HG03565 (cell line): ENCODE measurements at regions not wholly inside any gene's neighbourhood (a gene's known extent, or its start where the extent isn't known, plus 50 kb on each side); places are given as distances from the start of the nearest gene placed in this dataset.
"Not testable (repeated sequence)": the region's sequence is repeated elsewhere in the genome, so short reads cannot be mapped to it uniquely, and the experiment has no call there.

Source experiments
- ATAC-seq: cut with Tn5 transposase; IDR thresholded peaks from one replicate; pipeline ENCODE4 v1.9.1; 2021; ENCODE audit warnings: mild to moderate bottlenecking, moderate library complexity; ENCODE audit not compliant: unreplicated experiment

GRCh38 chr4:125262502-125262901 is 52.3 kb upstream of the FAT4 start:
- no peak for ATAC-seq

DNA sequence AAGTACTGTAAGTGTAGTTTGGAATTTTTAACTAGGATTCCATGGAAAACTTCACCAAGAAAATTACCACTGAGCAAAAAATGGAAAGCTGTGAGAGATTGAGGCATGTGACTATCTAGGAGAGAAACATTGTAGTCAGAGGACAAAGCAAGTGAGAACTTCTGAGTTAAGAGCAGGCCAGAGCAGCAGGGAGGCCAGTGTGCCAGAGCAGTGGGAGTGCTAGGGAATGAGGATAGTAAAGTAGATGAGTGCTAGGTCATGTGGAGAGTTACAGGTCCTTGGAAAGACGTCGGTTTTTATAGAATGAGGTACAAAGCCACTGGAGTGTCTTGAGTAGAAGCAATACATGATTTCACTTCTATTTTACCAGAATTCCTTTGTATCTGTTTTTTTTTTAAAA is 52.7 kb upstream of the FAT4 start:
- ATAC-seq = no peak

- no peak for ATAC-seq
These were observed 60.6 kb upstream of the FAT4 start for GRCh38 chr4:125254106-125254505.

DNA sequence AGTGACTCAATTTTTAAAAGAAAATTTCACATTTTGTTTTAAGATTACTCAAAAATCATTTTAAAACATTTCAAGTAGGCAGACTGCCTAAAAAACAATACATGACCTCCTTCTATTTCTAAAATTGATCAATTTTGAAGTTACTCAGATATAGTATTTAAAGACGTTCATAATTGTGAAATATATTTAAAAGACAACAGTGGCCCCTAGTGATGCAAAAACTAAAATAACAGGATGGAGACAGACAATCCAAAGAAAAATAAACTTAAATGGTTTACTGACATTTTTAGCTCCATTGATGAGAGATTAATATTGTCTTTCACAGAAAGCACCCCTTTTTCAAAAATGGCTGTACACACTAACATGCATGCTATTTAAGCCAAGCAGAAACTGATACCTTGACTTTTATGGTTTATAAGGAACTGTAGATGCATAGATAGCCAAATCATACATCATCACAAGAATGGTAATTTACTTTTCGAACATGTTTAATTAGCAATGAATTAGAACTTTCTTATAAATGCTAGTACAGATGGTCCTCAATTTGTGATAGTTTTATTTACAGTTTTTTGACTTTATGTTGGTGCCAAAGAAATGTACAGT is 69.8 kb upstream of the FAT4 start:
- ATAC-seq = no peak

- no peak for ATAC-seq
These were observed 70.9 kb upstream of the FAT4 start for GRCh38 chr4:125243789-125244397.

- no peak for ATAC-seq
These were observed 78.8 kb upstream of the FAT4 start for GRCh38 chr4:125235971-125236370.

- ATAC-seq = no peak
These were observed 83.1 kb upstream of the FAT4 start for GRCh38 chr4:125231661-125232060.

DNA sequence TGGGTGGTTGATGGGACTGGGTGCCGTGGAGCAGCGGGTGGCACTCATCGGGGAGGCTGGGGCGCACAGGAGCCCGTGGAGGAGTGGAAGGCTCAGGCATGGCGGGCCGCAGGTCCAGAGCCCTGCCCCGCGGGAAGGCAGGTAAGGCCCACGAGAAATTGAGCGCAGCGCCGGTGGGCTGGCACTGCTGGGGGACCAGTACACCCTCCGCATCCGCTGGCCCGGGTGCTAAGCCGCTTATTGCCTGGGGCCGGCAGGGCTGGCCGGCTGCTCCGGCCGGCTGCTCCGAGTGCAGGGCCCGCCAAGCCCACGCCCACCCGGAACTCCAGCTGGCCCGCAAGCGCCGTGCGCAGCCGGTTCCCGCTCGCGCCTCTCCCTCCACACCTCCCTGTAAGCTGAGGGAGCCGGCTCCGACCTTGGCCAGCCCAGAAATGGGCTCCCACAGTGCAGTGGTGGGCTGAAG is 85.1 kb upstream of the FAT4 start:
- no peak for ATAC-seq

DNA sequence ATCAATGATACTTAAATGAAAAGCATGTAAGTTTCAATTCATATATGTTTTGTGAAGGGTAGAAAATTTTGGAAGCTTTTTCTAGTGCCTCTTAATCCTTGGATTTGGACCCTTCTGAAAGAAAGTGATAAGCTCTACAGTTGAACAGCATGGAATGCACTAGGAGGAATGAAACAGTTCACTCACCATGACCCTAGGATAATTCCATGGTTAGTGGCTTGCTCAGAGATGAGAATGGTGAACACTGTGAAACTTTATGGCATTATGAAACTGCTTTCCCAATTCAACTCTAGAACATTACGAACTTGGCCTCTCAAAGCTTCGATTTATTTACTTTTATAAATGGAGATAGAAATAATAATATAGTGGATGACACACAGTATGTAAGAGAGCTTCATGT is 88.9 kb upstream of the FAT4 start:
- no peak for ATAC-seq

DNA sequence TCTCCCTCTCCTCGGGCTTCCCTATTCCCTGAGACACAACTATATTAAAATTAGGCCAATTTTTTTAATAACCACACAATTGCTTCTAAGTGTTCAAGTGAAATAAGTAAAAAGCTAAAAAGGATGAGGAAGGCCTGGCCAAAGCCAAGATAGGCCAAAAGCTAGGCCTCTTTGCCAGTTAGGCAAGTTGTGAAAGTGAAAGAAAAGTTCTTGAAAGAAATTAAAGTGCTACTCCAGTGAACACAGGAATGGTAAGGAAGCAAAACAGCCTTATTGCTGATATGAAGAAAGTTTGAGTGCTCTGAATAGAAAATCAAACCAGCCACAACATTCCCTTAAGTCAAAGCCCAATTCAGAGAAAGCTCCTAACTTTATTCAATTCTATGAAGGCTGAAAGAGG is 114.2 kb upstream of the FAT4 start:
- no peak for ATAC-seq

DNA sequence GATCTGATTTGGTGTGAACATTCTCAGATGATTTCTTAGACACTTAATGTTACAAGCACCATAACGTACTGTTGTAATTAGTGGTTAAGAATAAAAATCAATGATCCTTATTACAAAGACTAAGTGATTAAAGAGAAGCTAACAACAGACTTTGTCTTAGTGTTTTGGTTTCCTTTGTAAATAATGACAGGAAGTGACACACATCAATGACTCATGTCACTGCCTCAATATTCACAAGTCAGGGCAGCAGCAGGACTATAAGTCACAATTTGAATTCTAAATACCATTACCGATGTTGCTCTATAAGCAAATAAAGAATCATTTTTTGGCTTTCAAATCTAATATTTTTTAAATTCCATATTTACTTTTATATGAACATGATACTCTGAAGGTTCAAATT is 115.8 kb upstream of the FAT4 start:
- no peak for ATAC-seq

DNA sequence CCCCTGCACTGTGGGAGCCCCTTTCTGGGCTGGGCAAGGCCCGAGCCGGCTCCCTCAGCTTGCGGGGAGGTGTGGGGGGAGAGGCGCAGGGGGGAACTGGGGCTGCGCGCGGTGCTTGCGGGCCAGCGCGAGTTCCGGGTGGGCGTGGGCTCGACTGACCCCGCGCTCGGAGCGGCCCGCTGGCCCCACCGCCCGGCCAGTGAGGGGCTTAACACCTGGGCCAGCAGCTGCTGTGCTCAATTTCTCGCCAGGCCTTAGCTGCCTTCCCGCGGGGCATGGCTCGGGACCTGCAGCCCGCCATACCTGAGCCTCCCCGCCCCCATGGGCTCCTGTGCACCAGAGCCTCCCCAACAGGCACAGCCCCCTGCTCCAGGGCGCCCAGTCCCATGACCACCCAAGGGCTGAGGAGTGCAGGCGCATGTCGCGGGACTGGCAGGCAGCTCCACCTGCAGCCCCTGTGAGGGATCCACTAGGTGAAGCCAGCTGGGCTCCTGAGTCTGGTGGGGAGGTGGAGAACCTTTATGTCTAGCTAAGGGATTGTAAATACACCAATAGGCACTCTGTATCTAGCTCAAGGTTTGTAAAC is 122.8 kb upstream of the FAT4 start:
- ATAC-seq = not testable (repeated sequence)

DNA sequence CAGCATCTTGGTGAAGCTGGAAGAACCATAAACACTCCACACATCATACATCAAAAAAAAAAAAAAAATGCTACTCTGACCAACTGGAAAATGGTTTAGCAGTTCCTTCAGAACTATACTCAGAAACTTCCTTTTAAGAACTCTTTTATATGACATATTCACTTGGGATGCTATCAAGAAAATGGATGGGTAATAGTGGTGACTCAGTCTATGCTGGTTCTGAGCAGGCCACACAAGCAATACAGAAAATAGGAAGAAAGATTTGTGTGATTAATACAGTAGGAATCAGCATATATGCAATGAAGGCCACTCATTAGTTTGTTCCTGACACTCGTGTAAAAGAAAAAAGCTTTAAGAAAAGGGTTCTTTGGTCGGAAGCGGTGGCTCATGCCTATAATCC is 123.5 kb upstream of the FAT4 start:
- no peak for ATAC-seq

- no peak for ATAC-seq
These were observed 127.3 kb upstream of the FAT4 start for GRCh38 chr4:125187226-125188176.

GRCh38 chr4:125184116-125184515 is 130.6 kb upstream of the FAT4 start:
- ATAC-seq = no peak

DNA sequence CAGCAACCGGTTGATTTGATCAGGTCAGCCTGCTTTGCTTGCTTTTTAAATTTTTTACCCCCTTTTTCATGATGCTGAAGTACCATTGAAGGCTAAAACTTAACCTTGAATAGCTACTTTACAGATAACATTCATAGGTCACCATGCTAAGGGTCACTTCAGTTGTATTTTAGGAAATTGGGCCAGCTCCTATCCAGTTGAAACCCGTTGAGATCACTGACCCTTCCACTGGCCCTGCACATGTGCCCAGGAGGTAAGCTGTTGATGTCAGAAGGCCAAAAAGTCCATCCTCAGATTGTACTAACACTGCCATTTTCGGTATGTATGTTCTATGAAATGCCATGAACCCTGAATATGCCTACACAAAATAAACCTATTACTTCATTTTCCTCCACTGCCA is 133.0 kb upstream of the FAT4 start:
- no peak for ATAC-seq

DNA sequence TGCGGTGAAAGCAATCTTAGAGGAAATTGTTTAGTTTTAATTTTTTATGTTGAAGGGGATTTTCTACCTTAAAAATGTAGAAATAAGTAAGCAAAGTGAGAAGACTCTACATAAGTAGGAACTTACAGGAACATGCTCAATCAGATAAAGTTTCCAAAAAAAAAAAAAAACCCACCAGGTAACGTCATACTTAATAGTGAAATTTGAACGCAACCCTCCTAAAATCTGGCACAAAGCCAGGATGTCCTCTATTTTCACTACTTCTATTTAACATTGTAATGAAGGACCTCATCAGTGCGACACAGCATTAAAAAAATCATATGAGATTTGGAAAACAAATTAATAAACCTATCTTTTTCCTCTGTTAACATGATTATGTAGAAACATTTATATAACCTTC is 135.0 kb upstream of the FAT4 start:
- no peak for ATAC-seq

DNA sequence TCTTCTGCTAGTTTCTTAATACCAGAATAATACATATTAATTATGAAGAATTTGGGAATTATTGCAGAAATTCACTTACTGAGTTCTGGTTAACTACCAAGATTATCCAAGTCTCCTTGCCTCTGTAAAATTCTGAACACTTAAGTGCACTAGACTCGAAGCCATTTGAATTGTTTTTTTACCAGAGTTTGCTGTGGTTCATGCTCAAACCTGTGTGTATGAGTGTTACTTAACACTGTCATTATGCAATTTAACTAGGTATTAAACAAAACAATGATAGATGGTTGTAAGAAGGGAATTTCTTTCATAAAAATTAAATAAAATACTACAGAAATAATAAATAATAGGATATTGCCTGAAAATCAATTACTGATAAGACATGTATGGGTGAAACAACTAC is 145.6 kb upstream of the FAT4 start:
- no peak for ATAC-seq

DNA sequence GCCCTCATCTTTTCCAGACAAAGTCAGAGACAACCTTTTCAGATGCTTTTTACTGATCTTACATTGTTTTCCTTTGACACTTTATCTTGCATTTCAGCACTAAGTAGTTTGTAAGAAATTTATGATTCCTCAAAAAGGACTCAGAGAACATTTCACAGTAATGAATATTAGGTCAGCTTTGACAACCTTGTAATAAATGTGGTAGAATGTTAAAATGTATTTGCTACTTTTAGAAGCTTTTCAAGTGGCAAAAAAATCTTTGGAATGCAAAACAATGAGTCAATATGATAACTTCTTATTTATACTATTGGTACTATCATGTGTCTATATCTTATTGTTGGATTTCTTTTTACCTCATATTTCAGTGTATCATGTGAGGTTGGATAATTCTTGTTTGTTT is 146.2 kb upstream of the FAT4 start:
- ATAC-seq = no peak

GRCh38 chr4:125166012-125166411 is 148.7 kb upstream of the FAT4 start:
- not testable (repeated sequence) for ATAC-seq

GRCh38 chr4:125159001-125159400 is 155.8 kb upstream of the FAT4 start:
- ATAC-seq = no peak

DNA sequence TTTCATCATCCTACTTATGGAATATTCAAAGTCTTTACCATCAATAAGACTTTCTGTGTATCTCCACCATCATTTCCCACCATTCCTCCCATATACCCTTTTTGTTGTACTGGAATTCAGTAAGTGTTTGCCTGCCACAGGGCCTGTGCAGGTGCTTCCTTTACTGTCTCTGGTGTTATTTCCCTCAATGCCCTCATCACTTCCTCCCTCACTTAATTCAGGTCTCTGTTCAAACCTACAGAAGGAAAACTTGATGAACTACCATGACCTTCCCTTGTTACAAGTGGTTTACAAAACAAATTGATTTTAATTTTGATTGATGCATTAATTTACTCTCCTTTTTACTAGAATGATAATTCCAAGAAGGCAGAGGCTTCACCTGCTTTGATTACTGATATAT is 159.5 kb upstream of the FAT4 start:
- ATAC-seq = no peak
